Esophagus squamous epithelium (tissue), 4 donors: ENCODE measurements at regions not wholly inside any gene's neighbourhood (a gene's known extent, or its start where the extent isn't known, plus 50 kb on each side); places are given as distances from the start of the nearest gene placed in this dataset.

Source experiments
- POLR2A ChIP-seq, 4 donors: fragments of 450-650 bp; IDR thresholded peaks; one replicate each; pipeline ENCODE4 v1.6.1; 2017; ENCODE audit warnings: antibody characterized with exemption in 4 of 4, mild to moderate bottlenecking in 4 of 4, moderate library complexity in 3 of 4
- TF ChIP-seq, protein P1 (sequence below), 6 experiments: fragments of 450-650 bp in 4 of 6; fragments of 200-600 bp in 2 of 6; sonication (generic) in 2 of 6; IDR thresholded peaks; one replicate each; pipeline ENCODE4 v1.5.1; 2016 to 2019; ENCODE audit warnings: antibody characterized with exemption in 6 of 6, mild to moderate bottlenecking in 4 of 6, moderate library complexity in 4 of 6

DNA sequence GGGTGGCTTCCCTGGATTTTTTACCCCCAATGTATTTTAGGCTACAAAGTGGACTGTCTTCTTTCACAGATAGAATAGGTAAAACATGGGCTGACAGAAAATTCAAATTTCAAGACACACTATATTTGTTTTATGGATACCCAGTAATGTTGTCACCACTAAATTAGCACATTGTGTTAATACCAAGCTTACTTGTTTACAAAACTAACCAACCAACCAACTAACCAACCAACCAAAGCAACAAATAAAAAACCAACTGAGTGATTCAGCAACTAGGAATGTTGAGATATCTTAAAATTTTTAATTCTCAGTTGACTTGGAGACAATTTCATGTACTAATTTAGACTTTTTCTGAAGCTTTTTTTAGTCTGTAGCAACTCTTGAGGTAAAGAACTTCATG, 69.3 kb upstream of the CTSC start:
- TF ChIP-seq, protein P1, sequence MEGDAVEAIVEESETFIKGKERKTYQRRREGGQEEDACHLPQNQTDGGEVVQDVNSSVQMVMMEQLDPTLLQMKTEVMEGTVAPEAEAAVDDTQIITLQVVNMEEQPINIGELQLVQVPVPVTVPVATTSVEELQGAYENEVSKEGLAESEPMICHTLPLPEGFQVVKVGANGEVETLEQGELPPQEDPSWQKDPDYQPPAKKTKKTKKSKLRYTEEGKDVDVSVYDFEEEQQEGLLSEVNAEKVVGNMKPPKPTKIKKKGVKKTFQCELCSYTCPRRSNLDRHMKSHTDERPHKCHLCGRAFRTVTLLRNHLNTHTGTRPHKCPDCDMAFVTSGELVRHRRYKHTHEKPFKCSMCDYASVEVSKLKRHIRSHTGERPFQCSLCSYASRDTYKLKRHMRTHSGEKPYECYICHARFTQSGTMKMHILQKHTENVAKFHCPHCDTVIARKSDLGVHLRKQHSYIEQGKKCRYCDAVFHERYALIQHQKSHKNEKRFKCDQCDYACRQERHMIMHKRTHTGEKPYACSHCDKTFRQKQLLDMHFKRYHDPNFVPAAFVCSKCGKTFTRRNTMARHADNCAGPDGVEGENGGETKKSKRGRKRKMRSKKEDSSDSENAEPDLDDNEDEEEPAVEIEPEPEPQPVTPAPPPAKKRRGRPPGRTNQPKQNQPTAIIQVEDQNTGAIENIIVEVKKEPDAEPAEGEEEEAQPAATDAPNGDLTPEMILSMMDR (IDR thresholded peaks at IDR 0.05) = no peak
- TF ChIP-seq POLR2A (IDR thresholded peaks at IDR 0.05) = no peak
